NCI-H2196 (cell line): ENCODE measurements at regions not wholly inside any gene's neighbourhood (a gene's known extent, or its start where the extent isn't known, plus 50 kb on each side); places are given as distances from the start of the nearest gene placed in this dataset.
A peak's percentile ranks its signal among the peaks of the same experiment; 100 is the strongest.

Experiments
- DNase-seq: peaks from one replicate; lab custom pipeline; 2025; ENCODE audit not compliant: unreplicated experiment; lab: John Stamatoyannopoulos, UW

DNA sequence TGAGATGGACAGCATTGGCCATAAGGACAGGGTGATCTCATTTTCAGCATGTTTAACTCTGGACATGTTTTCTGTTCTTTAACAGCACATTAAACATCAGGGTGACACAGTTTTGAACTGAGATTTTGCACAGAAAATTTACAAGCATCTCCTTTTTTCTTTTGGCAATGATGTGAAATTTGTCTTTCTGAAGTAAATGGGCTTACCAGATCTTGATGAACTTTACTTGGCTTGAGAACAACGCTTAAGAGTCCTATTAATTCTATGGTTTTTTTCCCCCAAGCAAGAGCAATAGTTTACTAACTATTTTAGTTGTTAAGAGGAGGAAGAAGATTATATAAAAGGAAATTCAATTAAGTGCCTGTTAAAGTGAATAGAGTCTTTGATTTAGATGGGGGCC lies 491.0 kb downstream of the SNAPC1 start:
- no peak for DNase-seq

DNA sequence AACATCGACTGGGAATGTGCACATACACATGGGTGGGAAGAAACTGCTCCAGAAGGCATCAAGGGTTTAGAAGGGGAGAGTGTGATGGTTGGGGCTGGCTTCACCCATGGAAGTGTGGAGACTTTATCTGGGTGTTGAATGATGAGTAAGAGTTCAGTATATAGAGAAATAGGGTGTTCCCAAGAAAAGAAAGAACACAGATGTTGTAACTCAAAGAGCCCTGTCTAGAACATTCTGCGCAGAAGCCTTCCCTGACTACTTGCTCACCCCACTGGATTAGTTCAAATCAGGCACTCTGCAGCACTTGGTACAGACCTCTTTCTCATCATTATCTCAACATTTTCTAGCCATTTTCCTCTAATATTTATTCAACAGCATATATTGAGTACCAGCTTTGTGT lies 491.7 kb downstream of the SNAPC1 start:
- DNase-seq: no peak

DNA sequence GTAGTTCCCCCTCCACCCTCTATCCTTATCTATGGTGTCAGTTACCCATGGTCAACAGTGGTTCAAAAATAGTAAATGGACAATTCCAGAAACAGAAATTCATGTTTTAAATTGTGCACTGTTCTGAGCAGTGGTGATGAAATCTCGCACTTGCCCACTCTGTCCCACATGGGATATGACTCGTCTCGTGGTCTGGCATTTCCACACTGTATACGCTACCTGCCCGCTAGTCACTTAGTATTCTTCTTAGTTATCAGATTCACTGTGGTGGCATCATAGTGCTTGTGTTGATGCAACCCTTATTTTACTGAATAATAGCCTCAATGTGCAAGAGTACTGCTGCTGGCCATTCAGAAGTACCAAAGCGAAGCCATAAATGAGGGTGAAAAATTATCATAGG lies 507.0 kb downstream of the SNAPC1 start:
- no peak for DNase-seq

DNA sequence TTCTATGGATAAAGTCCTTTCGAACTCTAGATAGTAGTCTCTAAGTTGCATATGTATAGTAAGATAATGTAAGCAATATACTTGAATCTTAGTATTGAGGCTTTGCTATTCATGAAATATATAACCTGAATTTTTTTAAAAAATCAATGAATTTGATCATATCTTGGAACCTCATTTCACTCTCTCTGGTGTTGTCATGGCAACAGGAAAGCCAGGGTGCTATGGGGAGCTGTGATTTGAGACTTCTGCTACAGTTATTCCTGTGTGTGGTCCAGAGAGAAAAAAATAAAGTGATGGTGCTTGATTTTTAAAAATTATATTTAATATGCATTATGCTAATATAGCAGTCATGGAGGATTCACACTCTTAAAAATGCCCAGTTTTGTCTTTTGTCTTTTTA lies 508.0 kb downstream of the SNAPC1 start:
- no peak for DNase-seq

DNA sequence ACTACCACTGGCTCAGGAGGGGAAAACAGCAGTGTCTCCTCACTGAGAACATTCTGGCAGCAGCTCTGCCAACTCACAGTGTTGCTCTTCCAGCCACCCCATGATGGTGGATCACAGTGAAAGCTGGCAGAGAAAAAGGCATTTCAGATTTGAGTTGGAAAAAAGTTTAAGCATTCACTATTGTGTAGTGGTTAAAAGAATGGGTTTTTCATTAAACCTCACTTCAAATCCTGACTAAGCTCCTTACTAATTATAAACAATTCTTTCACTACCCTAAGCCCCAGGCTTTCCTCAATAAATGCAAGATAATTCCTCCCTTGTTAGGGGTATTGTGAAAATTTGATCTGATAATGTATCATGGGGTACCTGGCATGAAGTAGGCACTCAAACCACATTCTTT lies 518.1 kb downstream of the SNAPC1 start:
- DNase-seq: no peak

DNA sequence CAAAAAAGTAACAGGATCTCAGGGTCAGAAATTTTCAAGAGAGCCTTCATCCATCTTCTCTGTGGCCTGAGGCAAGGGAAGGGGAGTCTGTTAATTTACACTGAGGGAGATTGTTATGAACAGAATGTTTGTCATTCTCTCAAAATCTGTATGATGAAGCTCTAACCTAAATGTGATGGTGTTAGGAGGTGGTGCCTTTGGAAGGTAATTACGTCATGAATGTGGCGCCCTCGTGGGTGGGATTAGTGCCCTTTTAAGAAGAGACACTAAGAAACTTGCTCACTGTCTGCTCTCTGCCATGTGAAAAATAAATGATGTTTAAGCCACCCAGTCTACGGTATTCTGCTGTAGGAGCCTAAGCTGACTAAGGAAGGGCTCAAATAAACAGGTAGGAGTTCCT lies 521.6 kb downstream of the SNAPC1 start:
- no peak for DNase-seq

DNA sequence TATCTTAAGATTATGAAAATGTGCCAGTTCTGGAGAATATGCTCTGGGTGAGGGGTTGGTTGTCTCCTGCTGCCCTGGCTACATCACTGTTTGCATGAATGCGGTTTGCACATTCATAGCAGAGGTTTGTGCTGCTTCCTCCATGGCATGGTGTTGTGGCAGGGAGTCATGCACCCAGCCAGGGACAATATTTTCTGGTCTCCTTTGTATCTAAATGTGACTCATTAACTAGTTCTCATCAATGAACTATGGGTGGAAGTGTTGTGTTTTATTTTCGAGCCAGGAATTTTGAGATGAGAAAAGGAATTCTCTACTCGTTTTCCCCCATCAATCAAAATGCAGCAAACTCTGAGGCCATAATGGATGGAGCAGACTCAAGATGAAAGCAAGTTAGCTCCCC lies 527.3 kb downstream of the SNAPC1 start:
- no peak for DNase-seq

DNA sequence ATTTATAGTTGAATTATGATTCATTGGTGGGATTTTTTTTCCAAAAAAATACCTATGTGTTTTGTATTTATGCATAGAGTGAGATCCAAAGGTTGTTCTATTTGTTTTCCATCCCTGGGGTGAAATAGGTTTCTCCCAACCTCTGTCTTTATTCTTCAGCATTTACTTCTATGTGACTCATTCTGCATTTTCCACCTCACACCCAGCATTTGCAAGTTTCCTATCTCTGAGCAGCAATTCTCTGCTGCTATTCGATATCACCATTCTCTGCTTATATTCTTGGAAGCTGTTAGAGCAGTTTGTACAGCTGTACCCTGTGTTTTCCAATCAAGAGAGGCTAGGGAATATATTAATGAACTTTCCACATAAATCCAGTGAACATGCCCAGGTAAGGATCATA lies 538.9 kb downstream of the SNAPC1 start:
- DNase-seq: no peak

DNA sequence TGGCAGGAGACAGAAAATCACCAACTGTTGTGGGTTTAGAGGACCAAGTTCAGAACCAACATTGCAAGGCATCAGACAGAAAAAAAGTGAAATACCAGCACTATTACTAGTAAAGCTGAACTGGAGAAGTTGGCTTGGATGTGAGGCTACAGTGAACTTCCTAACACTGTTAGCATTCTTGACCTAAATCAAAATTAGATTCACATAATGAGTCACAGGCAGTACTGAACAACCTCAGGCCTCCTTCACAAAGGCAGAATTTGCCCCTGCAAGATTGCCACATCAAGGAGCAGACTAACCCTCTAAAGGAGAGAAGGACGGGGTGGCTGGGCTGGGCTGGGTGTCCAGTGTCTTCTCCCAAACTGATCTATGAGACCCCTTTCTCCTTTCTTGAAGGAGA lies 539.7 kb downstream of the SNAPC1 start:
- no peak for DNase-seq

DNA sequence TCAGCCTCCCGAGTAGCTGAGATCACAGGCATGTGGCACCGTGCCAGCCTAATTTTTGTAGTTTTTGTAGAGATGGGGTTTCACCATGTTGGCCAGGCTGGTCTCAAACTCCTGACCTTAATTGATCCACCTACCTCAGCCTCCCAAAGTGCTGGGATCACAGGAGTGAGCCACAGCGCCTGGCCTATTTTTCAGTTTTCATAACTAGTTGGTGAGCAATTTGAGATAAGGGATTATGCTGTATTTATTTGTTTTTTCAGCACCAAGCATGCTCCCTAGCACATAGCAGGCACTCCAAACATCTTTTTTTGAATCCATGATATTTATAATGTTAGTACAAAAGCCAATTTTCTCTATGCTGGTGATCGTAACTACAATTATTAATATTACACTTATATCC lies 541.2 kb downstream of the SNAPC1 start:
- DNase-seq: no peak

DNA sequence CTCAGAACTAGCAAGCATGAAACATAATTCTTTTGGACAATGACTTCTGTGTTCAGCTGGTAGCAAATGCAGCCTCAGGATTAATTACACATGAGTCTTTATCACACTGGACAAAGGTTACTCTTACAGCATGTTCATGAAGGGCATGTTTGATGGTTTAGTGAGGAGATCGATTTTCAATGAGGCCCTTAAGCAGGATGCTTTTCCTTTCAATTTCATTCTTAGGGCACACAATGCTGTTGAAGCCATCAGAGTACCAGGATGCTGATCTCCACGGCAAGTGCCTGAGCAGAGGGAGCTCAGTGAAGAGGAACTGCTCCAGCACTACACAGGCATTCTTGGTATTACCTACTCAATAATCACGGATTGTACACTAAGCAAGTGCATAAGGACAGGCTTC lies 542.0 kb downstream of the SNAPC1 start:
- peak; percentile 10 for DNase-seq

DNA sequence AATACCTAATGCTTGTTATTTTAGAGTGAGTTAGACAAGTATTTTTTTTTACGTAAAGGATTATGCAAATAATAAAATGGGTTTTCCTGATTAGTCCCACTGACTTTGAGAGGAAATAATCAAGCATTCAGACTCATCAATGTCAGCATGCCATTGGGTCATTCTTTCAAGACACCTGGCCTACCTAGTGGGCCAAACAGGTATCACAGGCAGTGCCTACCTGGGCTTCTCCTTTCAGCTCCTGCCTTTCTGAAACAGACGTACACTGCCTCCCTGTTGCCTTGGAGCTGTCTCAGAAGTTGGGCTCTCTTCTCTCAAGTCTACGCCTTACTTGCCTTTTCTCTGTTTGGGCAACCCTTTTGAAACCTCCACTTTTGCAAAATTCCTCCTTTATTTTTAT lies 545.6 kb downstream of the SNAPC1 start:
- no peak for DNase-seq

DNA sequence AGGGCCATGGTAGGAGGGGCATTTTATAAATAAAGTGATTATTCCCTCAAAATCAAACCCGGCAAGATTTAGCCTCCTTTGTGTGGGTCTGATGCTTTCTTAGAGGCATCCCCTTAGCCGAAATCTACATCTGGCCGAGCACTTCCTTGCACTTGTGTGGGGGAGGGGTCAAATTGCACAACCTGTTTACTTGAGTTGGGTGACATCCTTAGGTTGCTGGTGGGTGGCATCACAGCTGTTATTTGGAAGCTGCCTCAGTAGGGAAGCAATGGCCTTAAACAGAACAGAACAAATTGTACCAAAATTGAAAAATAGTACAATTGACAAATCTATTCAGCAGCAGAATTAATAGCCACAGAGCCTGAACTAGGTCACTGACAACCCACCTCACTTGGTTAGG lies 546.1 kb downstream of the SNAPC1 start:
- DNase-seq: no peak

DNA sequence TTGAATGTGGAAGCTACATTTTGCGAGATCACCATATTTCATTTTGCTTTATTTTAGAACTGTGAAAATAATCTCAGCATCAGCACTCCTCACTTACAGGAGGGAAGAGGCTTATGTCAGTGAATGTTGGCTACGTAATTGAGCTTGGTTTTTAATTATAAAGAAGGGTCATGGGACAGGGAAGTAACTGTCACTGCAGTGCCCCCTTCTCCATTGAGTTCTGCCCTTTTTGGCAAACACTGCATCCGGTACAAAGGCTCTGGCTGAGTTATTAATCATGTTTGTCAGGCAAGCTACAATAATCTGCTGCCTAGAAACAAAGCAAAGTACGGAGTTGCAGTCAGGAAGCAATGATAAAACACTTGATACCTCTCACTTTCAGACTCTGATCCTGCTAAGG lies 546.7 kb downstream of the SNAPC1 start:
- DNase-seq: no peak

DNA sequence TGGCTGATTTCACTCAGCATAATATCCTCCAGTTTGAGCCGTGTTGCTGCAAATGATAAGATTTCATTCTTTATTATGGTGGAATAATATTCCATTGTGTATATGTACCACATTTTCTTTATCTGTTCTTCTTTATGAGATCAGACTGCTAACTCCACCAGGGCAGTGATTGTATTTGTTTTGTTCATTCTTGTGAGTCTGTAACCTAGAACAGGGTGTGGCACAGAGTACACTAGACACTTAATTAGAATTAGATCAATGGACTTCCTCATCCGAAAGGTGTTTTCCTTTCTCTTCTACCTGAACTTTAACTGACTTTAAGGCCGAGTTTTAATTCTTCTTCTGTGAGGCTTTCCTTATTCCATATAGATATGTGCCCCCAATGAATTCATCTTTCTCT lies 551.0 kb downstream of the SNAPC1 start:
- no peak for DNase-seq

DNA sequence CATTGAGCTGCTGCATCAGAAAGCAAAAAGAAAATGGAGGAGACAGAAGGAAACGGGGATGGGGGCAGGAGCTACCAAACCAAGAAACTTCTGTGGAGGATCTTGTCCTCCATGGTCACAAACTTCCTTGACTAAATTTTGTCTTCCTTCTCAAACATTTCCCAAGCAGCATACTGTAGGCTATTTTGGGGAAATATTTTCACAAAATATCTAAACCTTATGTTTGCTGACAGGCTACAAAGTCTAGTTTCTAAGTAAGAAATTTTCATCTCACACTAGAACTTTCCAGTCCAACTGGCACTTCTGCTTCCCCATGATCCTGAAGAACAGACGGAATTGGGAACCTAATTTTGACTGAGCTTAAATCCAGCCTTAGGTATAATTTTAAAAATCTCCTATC lies 552.0 kb downstream of the SNAPC1 start:
- no peak for DNase-seq

DNA sequence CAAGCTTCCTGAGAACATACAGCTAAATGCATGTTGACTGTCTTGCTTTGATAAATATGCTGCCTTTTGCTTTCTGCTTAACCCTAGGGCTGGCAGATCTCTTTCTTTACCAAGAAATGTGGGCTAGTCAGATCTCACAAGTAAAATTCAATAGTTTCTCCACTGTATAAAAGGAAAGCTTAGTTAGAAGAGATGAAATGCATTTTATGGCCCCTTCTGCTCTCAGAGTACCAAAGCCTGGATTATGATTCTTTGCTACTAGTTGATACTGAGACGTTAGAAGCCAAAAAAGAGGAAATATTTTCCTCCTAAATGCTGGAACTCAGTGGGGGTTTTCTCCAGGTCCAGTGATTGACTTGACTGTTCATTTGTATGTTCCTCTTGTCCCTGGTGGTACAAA lies 552.7 kb downstream of the SNAPC1 start:
- no peak for DNase-seq

DNA sequence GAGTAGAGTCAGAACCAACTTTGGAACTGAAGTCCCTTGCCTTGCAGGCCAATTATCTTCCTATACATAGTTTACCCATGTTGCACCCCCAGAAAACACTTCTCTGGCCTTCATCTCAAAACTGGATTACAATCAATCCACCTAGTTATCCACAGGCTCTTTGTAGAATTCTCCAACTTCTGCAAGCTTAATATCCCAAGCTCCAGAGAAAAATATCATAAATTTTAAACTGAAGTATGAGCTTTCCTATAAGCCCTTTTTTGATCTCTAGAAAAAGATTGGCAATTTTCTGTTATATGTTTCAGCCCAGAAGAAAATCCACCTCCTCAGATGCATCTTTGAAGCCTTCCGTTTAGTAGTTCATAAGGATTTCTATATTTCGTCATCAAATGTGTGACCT lies 553.4 kb downstream of the SNAPC1 start:
- no peak for DNase-seq

DNA sequence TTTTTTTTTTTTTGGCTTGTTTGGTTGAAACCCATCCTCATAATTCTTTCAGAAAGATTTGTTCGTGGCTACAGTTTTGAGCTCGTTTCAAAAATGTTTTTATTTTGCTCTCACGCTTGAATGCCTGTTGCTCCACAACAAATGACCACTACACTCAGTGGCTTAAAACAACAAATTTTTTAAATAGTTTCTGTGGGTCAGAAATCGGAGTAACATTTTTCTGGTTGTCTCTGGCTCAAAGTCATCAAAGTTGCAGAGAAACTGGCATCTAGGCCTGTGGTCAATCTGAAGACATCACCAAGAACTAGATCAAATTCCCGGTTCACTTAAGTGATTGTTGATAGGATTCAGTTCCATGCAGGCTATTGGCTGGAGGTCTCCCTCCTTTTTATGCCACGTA lies 560.0 kb downstream of the SNAPC1 start:
- no peak for DNase-seq

DNA sequence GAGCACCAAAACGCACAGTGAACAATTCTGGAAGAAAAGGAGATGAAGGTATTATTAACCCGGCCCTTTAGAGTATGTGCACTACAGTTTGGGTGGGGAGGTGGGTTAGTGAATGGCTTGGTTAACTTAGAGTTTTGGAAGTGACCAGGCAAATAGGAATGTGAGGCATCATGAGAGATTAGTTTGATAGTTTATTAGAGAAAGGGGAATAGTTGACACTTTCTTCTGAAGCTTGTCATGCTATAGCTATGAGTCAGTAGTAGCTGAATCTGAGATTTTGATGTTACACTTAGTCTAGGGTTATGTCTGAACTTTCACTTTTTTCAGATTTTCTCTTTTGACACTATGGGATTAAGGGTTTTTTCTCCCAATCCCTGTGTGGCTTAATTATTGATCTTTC lies 567.2 kb downstream of the SNAPC1 start:
- no peak for DNase-seq

DNA sequence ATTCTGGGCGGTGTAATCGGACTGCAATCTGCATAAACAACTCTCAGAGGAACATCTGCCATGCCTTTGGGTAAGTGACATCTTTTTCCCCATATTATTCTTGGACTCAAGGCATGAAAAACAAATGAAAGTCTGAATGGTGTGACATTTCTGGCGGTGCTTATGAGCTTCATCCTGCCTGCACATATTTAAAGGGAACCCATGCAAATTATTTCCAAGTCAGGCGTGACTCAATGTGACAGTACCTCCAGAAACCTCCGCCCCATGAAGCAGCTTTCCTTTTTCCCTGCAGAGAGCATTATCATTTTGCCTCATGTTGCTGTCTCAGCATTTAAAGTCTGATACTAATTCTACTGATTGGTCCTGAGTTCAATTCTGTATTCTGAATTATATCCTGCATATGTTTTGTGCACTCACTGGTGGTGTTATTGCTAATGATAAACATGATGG lies 585.4 kb downstream of the SNAPC1 start:
- no peak for DNase-seq

DNA sequence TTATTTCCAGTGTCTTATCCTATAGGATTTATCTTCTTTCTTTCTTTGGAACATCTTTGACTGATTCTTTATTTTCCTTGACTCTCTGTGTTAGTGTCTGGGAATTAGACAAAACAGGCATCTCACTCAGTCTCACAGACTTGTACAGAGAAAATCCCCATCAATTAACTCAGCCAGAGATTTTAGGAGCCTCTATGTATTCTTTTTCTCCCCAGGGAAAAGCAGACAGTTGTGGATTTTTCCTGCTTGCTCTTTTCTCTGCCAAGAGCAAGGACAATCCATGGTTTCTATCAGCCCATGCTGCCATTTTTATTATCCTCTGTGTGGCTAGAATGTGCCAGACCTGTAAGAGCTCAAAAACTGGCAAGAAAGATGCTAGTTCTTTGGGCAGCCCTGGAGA lies 595.1 kb downstream of the SNAPC1 start:
- no peak for DNase-seq

DNA sequence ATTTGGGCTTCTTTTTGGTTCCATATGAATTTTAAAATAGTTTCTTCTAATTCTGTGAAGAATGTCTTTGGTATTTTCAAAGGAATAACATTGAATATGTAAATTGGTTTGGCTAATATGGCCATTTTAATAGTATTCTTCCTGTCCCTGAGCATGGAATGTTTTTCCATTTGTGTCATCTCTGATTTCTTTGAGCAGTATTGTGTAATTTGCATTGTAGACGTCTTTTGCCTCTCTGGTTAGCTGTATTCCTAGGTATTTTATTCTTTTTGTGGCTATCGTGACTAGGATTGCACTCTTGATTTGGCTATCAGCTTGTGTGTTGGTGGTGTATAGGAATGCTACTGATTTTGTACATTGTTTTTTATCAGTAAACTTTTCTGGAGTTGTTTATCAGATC lies 601.9 kb downstream of the SNAPC1 start:
- DNase-seq: no peak

DNA sequence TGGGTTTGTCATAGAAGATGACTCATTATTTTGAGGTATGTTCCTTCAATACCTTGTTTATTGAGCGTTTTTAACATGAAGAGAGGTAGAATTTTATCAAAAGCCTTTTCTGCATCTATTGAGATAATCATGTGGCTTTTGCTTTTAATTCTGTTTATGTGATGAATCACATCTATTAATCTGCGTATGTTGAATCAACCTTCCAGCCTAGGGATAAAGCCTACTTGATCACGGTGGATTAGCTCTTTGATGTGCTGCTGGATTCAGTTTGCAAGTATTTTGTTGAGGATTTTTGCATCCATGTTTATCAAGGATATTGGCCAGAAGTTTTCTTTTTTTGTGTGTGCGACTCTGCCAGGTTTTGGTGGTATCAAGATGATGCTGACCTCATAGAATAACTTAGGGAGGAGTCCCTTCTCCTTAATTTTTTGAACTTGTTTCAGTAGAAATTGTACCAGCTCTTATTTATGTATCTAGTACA lies 602.6 kb downstream of the SNAPC1 start:
- DNase-seq: no peak
